ENCODE measurements at regions not wholly inside any gene's neighbourhood (a gene's known extent, or its start where the extent isn't known, plus 50 kb on each side); places are given as distances from the start of the nearest gene placed in this dataset.
"Not testable (repeated sequence)": the region's sequence is repeated elsewhere in the genome, so short reads cannot be mapped to it uniquely, and the experiment has no call there.

DNA sequence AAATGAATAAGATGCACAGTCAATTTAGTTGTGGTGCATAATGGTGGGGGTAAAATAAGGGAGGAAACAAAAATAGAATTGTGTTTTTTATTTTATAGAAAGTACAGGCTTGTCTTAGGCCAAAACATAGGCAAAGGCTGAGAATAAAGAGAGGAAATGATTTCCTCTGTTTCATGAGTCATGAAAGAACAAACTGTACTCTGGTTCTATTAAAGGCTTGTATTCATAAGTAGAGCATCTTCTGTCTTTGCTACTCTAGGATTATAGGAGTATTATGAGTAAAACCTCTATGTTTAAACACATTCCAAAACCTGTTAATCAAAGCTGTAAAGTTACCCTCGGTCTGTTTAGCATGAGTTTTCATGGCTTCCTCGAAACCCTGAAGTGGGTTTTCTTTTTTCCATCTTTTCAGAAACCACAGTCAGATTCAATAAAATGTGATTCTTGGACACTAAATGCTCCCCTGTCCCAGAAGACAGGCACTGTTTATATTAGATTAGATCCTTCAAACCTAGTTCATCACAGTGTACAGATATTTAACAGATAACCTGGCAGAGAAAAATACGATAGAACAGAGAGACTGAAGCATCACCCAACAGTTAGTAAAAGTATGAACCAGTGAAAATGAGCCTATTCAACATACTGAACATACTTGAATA is 473.9 kb upstream of the CYLC2 start:
- Histone ChIP-seq H3K27ac (ENCODE audit: low read length) (no peak overlapping the region), H3K4me1 (ENCODE audit: control insufficient read depth, insufficient read depth, low read length) (no peaks in the 10 kb centered on the region), H3K36me3 (ENCODE audit: control insufficient read depth, insufficient read depth, low read length) (no peaks in the 10 kb centered on the region), H3K27me3 (ENCODE audit: control insufficient read depth, insufficient read depth, low read length) (no peaks in the 10 kb centered on the region), H3K4me3 (ENCODE audit: low read length) (no peak overlapping the region), H3K9me3 (replicated peaks; ENCODE audit: control insufficient read depth, low read depth, low read length) (no peaks in the 10 kb centered on the region)
- no CpG with 5 or more reads among the region's 3 CpGs for WGBS (ENCODE audit: insufficient coverage)
- DNase-seq: no peak

DNA sequence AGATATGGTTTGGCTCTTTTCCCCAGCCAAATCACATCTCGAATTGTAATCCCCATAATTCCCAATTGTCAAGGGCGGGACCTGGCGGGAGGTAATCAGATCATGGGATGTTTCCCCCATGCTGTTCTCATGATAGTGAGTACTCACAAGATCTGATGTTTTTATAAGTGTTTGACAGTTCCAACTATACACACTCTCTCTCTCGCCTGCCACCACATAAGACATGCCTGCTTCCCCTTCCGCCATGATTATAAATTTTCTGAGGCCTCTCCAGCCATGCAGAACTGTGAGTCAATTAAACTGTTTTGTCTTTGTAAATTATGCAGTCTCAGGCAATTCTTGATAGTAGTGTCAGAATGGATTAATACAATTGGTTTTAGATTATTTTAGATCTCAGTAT is 475.7 kb upstream of the CYLC2 start:
- no CpG with 5 or more reads among the region's 5 CpGs for WGBS (ENCODE audit: insufficient coverage)
- no peaks in the 10 kb centered on the region for H3K4me1 ChIP-seq (ENCODE audit: control insufficient read depth, insufficient read depth, low read length)
- no peaks in the 10 kb centered on the region for H3K9me3 ChIP-seq (replicated peaks; ENCODE audit: control insufficient read depth, low read depth, low read length)
- no peak overlapping the region for H3K4me3 ChIP-seq (ENCODE audit: low read length)
- DNase-seq: no peak
- H3K36me3 ChIP-seq (ENCODE audit: control insufficient read depth, insufficient read depth, low read length): no peaks in the 10 kb centered on the region
- H3K27ac ChIP-seq (ENCODE audit: low read length): no peak overlapping the region
- H3K27me3 ChIP-seq (ENCODE audit: control insufficient read depth, insufficient read depth, low read length): no peaks in the 10 kb centered on the region

DNA sequence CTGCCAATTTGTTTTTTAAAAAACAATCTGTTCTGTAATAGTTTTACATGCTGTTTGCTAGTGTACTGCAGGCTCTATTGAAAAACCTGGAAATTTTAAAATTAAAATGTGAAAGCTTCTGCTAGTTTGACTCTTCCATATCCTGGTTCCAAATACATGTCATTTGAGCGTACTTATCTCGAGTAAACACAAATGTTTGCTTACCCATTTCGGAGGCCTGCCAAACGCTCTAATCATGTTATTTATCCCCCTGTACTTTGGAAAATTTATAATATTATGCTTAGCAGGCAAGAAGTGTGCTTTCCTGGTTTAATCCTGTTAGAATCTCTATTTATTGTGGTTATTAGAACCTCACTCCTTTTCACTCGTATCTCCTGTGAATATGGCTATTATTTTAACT is 476.8 kb upstream of the CYLC2 start:
- no peaks in the 10 kb centered on the region for H3K4me1 ChIP-seq (ENCODE audit: control insufficient read depth, insufficient read depth, low read length)
- H3K27ac ChIP-seq (ENCODE audit: low read length): no peak overlapping the region
- H3K4me3 ChIP-seq (ENCODE audit: low read length): no peak overlapping the region
- H3K9me3 ChIP-seq (replicated peaks; ENCODE audit: control insufficient read depth, low read depth, low read length): no peaks in the 10 kb centered on the region
- H3K27me3 ChIP-seq (ENCODE audit: control insufficient read depth, insufficient read depth, low read length): no peaks in the 10 kb centered on the region
- no CpG with 5 or more reads among the region's 5 CpGs for WGBS (ENCODE audit: insufficient coverage)
- no peaks in the 10 kb centered on the region for H3K36me3 ChIP-seq (ENCODE audit: control insufficient read depth, insufficient read depth, low read length)
- DNase-seq: no peak

DNA sequence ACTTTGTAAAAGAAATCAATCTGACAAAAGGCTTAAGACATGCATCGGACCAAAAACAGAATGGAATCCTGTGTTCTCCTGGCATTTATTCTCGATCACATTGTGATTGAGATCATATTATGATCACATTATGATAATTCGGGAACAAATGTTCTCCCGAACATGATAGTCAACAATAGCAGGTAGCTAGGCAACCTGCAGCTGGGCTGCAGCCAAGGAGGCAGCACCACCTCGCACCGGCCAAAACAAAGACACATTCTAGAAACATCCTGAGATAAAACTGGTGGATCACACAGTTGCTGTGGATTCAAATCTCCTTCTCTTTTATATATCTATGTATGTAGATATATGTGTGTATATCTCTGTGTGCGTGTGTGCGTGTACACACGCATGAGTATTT is 480.6 kb upstream of the CYLC2 start:
- no peaks in the 10 kb centered on the region for H3K9me3 ChIP-seq (replicated peaks; ENCODE audit: control insufficient read depth, low read depth, low read length)
- 71% methylated on average over 2 of the region's 9 CpGs for WGBS (ENCODE audit: insufficient coverage)

DNA sequence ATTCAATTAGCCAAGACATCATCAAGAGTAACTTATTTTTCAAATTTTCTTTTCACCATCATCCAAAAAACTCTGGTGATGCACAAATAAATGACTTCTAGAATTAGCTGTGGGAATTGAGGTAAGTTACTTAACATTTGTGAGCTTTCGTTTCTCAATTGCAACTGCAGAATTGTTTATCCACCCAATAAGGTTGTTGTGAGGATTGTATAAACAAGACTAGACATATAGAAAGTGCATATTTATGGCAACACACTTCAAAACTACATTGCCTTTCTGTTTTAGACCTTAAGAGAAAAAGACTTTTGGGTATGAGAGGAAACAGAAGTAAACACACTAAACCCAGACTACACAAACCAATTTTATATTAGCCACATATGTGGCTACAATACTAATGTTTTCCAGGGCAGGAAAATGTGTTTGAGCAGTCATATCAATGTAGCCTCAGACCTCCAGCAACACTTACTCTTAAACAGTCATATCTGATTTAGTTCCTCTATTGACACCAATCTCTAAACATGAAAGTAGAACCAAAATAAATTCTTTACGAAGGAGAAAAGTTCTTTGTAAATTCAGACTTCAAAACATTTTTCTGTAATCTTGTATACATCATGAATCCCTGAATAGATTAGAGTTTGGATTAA is 488.0 kb upstream of the CYLC2 start:
- no peak overlapping the region for H3K27ac ChIP-seq (ENCODE audit: low read length)
- H3K36me3 ChIP-seq (ENCODE audit: control insufficient read depth, insufficient read depth, low read length): no peaks in the 10 kb centered on the region
- no CpG with 5 or more reads among the region's 2 CpGs for WGBS (ENCODE audit: insufficient coverage)
- H3K4me3 ChIP-seq (ENCODE audit: low read length): no peak overlapping the region
- H3K9me3 ChIP-seq (replicated peaks; ENCODE audit: control insufficient read depth, low read depth, low read length): no peaks in the 10 kb centered on the region
- no peak for DNase-seq
- H3K27me3 ChIP-seq (ENCODE audit: control insufficient read depth, insufficient read depth, low read length): no peaks in the 10 kb centered on the region
- H3K4me1 ChIP-seq (ENCODE audit: control insufficient read depth, insufficient read depth, low read length): no peaks in the 10 kb centered on the region

More for the DNA sequence above, 480.6 kb upstream of the CYLC2 start:
- no peak overlapping the region for H3K4me3 ChIP-seq (ENCODE audit: low read length)
- H3K4me1 ChIP-seq (ENCODE audit: control insufficient read depth, insufficient read depth, low read length): no peaks in the 10 kb centered on the region
- H3K27me3 ChIP-seq (ENCODE audit: control insufficient read depth, insufficient read depth, low read length): no peaks in the 10 kb centered on the region
- no peaks in the 10 kb centered on the region for H3K36me3 ChIP-seq (ENCODE audit: control insufficient read depth, insufficient read depth, low read length)
- no peak overlapping the region for H3K27ac ChIP-seq (ENCODE audit: low read length)
- no peak for DNase-seq

DNA sequence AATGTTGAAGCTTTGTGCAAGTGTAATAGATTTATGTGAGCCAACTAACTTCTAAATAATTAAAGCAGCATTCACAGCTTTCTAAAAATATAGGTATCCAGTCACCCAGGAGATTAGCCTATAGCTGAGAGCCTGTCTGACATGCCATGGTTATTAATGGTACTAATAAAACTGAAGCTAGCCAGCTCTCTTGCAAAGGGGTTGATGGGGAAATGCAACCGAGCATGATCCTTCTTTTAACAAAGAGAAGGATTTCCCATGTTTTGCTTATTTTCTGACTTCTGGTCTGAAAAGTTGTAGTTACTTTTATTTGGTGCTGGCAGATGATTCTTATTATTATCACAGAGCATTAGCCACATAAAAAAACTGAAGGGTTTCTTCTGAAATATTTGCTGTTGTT is 488.7 kb upstream of the CYLC2 start:
- no peaks in the 10 kb centered on the region for H3K27me3 ChIP-seq (ENCODE audit: control insufficient read depth, insufficient read depth, low read length)
- H3K27ac ChIP-seq (ENCODE audit: low read length): no peak overlapping the region
- WGBS (ENCODE audit: insufficient coverage): no CpG with 5 or more reads among the region's 1 CpG
- H3K36me3 ChIP-seq (ENCODE audit: control insufficient read depth, insufficient read depth, low read length): no peaks in the 10 kb centered on the region
- H3K9me3 ChIP-seq (replicated peaks; ENCODE audit: control insufficient read depth, low read depth, low read length): no peaks in the 10 kb centered on the region
- H3K4me1 ChIP-seq (ENCODE audit: control insufficient read depth, insufficient read depth, low read length): no peaks in the 10 kb centered on the region
- DNase-seq: no peak
- H3K4me3 ChIP-seq (ENCODE audit: low read length): no peak overlapping the region

DNA sequence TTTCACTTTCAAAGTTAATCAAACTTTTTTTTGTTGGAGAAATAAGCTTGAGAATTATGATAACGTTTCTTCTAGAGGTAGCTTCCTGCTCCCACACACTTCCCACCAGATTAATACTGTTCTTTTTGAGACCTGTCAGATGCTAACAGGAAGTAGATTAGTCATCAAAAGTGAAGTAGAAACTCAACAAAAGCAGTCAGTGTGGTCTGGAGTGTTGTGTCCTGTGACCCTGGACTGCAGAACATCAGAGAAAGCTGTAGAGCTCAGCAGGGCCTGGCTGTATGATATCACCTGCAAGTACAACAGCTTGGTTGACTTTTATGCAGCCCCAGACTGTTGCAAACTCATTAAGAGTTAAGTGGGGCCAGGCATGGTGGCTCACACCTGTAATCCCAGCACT is 495.7 kb upstream of the CYLC2 start:
- no peak overlapping the region for H3K4me3 ChIP-seq (ENCODE audit: low read length)
- no peaks in the 10 kb centered on the region for H3K9me3 ChIP-seq (replicated peaks; ENCODE audit: control insufficient read depth, low read depth, low read length)
- H3K27ac ChIP-seq (ENCODE audit: low read length): no peak overlapping the region
- DNase-seq: no peak
- H3K36me3 ChIP-seq (ENCODE audit: control insufficient read depth, insufficient read depth, low read length): no peaks in the 10 kb centered on the region
- WGBS (ENCODE audit: insufficient coverage): no CpG with 5 or more reads among the region's 1 CpG
- H3K27me3 ChIP-seq (ENCODE audit: control insufficient read depth, insufficient read depth, low read length): no peaks in the 10 kb centered on the region
- H3K4me1 ChIP-seq (ENCODE audit: control insufficient read depth, insufficient read depth, low read length): no peaks in the 10 kb centered on the region

DNA sequence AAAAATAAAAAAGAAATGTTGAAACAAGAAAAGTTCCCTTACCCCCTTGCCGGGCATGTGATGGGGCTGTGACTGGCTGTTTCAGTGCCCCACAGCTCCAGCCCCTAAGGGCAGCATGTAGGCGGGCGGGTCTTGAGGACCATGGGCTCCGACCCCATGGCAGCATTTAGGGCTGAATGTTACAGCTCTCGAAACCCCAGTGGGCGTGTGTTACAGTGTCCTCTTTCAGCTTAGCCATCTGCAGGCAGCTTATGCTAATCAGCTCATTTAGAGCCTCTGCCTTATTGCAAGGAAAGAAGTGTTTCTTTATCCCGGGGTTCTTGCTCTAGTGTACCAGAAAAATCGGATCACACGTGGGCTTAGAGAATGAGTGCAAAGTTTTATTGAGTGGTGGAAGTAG is 497.4 kb upstream of the CYLC2 start:
- H3K9me3 ChIP-seq (replicated peaks; ENCODE audit: control insufficient read depth, low read depth, low read length): peaks cover 2% of the 10 kb centered on the region
- H3K36me3 ChIP-seq (ENCODE audit: control insufficient read depth, insufficient read depth, low read length): no peaks in the 10 kb centered on the region
- no peak for DNase-seq
- H3K4me1 ChIP-seq (ENCODE audit: control insufficient read depth, insufficient read depth, low read length): no peaks in the 10 kb centered on the region
- no peaks in the 10 kb centered on the region for H3K27me3 ChIP-seq (ENCODE audit: control insufficient read depth, insufficient read depth, low read length)
- H3K4me3 ChIP-seq (ENCODE audit: low read length): no peak overlapping the region
- no peak overlapping the region for H3K27ac ChIP-seq (ENCODE audit: low read length)
- 78% methylated on average over 9 of the region's 9 CpGs for WGBS (ENCODE audit: insufficient coverage)

DNA sequence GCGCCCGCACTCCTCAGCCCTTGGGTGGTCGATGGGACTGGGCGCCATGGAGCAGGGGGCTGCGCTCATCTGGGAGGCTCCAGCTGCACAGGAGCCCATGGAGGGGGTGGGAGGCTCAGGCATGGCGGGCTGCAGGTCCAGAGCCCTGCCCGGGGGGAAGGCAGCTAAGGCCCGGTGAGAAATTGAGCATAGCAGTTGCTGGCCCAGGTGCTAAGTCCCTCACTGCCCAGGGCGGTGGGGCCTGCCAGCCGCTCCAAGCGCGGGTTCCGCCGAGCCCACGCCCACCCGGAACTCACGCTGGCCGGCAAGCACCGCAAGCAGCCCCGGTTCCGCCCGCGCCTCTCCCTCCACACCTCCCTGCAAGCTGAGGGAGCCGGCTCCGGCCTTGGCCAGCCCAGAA is 508.2 kb upstream of the CYLC2 start:
- not testable (repeated sequence) for H3K9me3 ChIP-seq (replicated peaks; ENCODE audit: control insufficient read depth, low read depth, low read length); DNase-seq; H3K27me3 ChIP-seq (ENCODE audit: control insufficient read depth, insufficient read depth, low read length); H3K36me3 ChIP-seq (ENCODE audit: control insufficient read depth, insufficient read depth, low read length); H3K4me3 ChIP-seq (ENCODE audit: low read length); H3K4me1 ChIP-seq (ENCODE audit: control insufficient read depth, insufficient read depth, low read length); H3K27ac ChIP-seq (ENCODE audit: low read length)
- 92% methylated on average over 21 of the region's 25 CpGs for WGBS (ENCODE audit: insufficient coverage)

DNA sequence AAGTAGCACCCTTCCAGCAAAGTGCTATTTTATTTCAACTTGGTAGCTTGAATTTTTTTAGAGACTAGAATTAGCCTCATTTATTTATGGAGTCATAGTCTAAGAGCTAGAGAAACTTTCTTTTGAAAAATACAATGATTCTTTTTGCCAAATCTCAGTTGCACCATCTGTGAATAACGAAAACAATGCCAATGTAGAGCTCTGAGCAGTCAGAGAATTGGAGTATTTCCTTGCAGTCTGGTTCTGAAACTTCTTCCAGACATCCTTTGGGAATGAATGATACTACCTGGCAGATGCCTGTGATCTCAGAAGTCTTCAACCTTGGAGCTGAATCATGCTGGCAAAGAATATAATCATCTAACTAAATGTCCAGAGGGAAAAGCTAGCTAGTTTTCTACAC is 511.5 kb upstream of the CYLC2 start:
- H3K9me3 ChIP-seq (replicated peaks; ENCODE audit: control insufficient read depth, low read depth, low read length): no peaks in the 10 kb centered on the region
- no peak overlapping the region for H3K27ac ChIP-seq (ENCODE audit: low read length)
- H3K4me1 ChIP-seq (ENCODE audit: control insufficient read depth, insufficient read depth, low read length): no peaks in the 10 kb centered on the region
- DNase-seq: no peak
- no peak overlapping the region for H3K4me3 ChIP-seq (ENCODE audit: low read length)
- H3K36me3 ChIP-seq (ENCODE audit: control insufficient read depth, insufficient read depth, low read length): no peaks in the 10 kb centered on the region
- H3K27me3 ChIP-seq (ENCODE audit: control insufficient read depth, insufficient read depth, low read length): no peaks in the 10 kb centered on the region
- 20% methylated on average over 1 of the region's 1 CpG for WGBS (ENCODE audit: insufficient coverage)

DNA sequence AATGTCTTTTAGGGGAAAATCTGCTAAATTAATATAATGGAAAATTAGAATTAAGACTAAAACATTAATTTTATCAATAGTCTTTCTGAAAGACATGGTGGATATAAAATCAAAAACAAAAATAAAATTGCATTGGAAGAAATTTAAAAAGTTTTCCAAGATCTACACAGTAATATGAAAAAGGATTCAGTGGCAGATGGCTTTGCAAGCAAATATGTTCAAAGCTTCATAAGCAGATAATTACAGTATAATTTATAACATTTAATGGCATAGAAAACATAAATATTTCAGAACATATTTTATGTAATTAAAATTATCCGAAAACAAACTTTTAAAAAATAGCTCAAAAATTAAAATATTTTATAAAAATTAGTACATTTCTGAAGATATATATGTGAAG is 512.4 kb upstream of the CYLC2 start:
- H3K27me3 ChIP-seq (ENCODE audit: control insufficient read depth, insufficient read depth, low read length): no peaks in the 10 kb centered on the region
- no peak overlapping the region for H3K27ac ChIP-seq (ENCODE audit: low read length)
- no peak for DNase-seq
- no peaks in the 10 kb centered on the region for H3K36me3 ChIP-seq (ENCODE audit: control insufficient read depth, insufficient read depth, low read length)
- no peak overlapping the region for H3K4me3 ChIP-seq (ENCODE audit: low read length)
- H3K9me3 ChIP-seq (replicated peaks; ENCODE audit: control insufficient read depth, low read depth, low read length): no peaks in the 10 kb centered on the region
- WGBS (ENCODE audit: insufficient coverage): no CpG with 5 or more reads among the region's 1 CpG
- H3K4me1 ChIP-seq (ENCODE audit: control insufficient read depth, insufficient read depth, low read length): no peaks in the 10 kb centered on the region
